ENCODE measurements at regions not wholly inside any gene's neighbourhood (a gene's known extent, or its start where the extent isn't known, plus 50 kb on each side); places are given as distances from the start of the nearest gene placed in this dataset.

- TF ChIP-seq ZNF281 (CRISPR knock-in tag; IDR thresholded peaks at IDR 0.05; ENCODE audit: borderline replicate concordance) (peak; percentile 63; the same call in 1 of the 2 replicates), CAMTA2 (CRISPR knock-in tag; IDR thresholded peaks at IDR 0.05; ENCODE audit: borderline replicate concordance) (no peak), ZNF749 (CRISPR knock-in tag; IDR thresholded peaks at IDR 0.05; ENCODE audit: borderline replicate concordance) (no peak), JUND (CRISPR knock-in tag; IDR thresholded peaks at IDR 0.05) (no peak), SNRNP70 (IDR thresholded peaks at IDR 0.05; ENCODE audit: low read depth, low read length) (no peak), POLR2G (IDR thresholded peaks at IDR 0.05; ENCODE audit: low read depth, low read length) (no peak), ERF (CRISPR knock-in tag; IDR thresholded peaks at IDR 0.05) (peak; percentile 51; the same call in 1 of the 2 replicates), ZNF230 (CRISPR knock-in tag; IDR thresholded peaks at IDR 0.05) (no peak), ARNTL (CRISPR knock-in tag; IDR thresholded peaks at IDR 0.05) (no peak), ZNF607 (CRISPR knock-in tag; IDR thresholded peaks at IDR 0.05; ENCODE audit: borderline replicate concordance) (no peak), ZKSCAN5 (CRISPR knock-in tag; IDR thresholded peaks at IDR 0.05) (no peak), U2AF2 (IDR thresholded peaks at IDR 0.05; ENCODE audit: low read depth, low read length) (no peak), NFATC3 (CRISPR knock-in tag; IDR thresholded peaks at IDR 0.05) (no peak), GZF1 (CRISPR knock-in tag; IDR thresholded peaks at IDR 0.05) (no peak), CERS6 (CRISPR knock-in tag; IDR thresholded peaks at IDR 0.05) (no peak), ZNF441 (CRISPR knock-in tag; IDR thresholded peaks at IDR 0.05; ENCODE audit: borderline replicate concordance) (no peak; the same call in 1 of the 2 replicates), GTF2F1 (IDR thresholded peaks at IDR 0.05; ENCODE audit: low read length) (no peak), THRA (CRISPR knock-in tag; IDR thresholded peaks at IDR 0.05; ENCODE audit: borderline replicate concordance) (peak; percentile 53; the same call in 1 of the 2 replicates), NCOA5 (CRISPR knock-in tag; IDR thresholded peaks at IDR 0.05) (no peak), EED (CRISPR knock-in tag; IDR thresholded peaks at IDR 0.05) (no peak), ZNF616 (CRISPR knock-in tag; IDR thresholded peaks at IDR 0.05; ENCODE audit: low read depth) (no peak), ZZZ3 (CRISPR knock-in tag; IDR thresholded peaks at IDR 0.05; ENCODE audit: borderline replicate concordance) (no peak), ZNF275 (CRISPR knock-in tag; IDR thresholded peaks at IDR 0.05; ENCODE audit: borderline replicate concordance) (no peak), HNRNPK (IDR thresholded peaks at IDR 0.05; ENCODE audit: low read depth, low read length, poor library complexity, severe bottlenecking) (no peak), ELF3 (CRISPR knock-in tag; IDR thresholded peaks at IDR 0.05) (peak; percentile 50), ZBTB7B (CRISPR knock-in tag; IDR thresholded peaks at IDR 0.05) (peak; percentile 61; the same call in 1 of the 2 replicates)
Measured at GRCh38 chr20:4082406-4083097, 66.1 kb upstream of the SMOX start (continued).
